ENCODE measurements at regions not wholly inside any gene's neighbourhood (a gene's known extent, or its start where the extent isn't known, plus 50 kb on each side); places are given as distances from the start of the nearest gene placed in this dataset.

DNA sequence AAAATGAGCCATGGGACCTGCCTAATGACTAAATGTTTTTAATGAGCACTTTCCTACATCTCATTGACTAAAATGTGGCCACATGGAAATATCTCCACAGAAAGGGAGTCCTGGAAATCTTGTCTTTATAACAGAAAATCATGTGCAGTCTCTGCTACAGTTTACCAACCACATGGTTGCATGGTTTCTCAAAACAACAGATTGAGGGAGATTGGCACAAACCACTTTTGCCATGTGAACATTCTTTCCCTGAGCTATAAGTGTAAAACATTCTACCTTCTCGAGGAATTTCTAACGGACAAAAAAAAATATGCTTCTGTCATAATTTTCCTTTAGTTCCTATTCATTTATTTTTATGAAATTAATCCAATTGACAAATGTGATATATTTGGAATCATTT lies 218.9 kb upstream of the SLITRK5 start:
- ChIA-PET CTCF (no interaction called here), POLR2A (no interaction called here)
- no peak for TF ChIP-seq CTCF (IDR thresholded peaks at IDR 0.05; ENCODE audit: control extremely low read depth, extremely low read depth, low read depth, missing control alignments)
- DNase-seq (ENCODE audit: extremely low spot score), result no peak

GRCh38 chr13:87453244-87453643 lies 217.9 kb upstream of the SLITRK5 start:
- no peak for TF ChIP-seq CTCF (IDR thresholded peaks at IDR 0.05; ENCODE audit: control extremely low read depth, extremely low read depth, low read depth, missing control alignments)
- DNase-seq (ENCODE audit: extremely low spot score), result no peak
- ChIA-PET POLR2A (no interaction called here), CTCF (no interaction called here)

GRCh38 chr13:87459419-87459818 lies 211.8 kb upstream of the SLITRK5 start:
- POLR2A ChIA-PET, result no interaction called here

DNA sequence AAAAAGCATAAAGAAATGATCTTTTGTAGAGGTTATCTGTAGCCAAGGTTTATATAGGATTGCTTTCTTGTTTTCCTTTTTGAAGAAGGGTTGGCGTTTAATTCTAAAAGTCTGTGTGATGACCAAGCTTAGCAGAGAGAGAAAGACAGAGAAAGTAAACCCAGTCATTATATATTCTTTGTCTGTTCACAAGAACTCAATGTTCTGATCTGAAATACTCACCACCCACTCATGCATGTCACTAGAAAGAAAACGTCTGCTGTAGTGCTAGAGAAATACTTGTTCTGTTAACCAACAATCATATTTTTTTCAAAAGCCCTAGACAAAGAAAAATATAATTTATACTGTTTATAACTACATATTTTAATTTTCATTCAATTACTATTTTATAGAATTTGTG lies 173.7 kb upstream of the SLITRK5 start:
- ChIA-PET CTCF (no interaction called here), POLR2A (no interaction called here)
- no peak for DNase-seq (ENCODE audit: extremely low spot score)
- TF ChIP-seq CTCF (IDR thresholded peaks at IDR 0.05; ENCODE audit: control extremely low read depth, extremely low read depth, low read depth, missing control alignments), result no peak

More at GRCh38 chr13:87459419-87459818, 211.8 kb upstream of the SLITRK5 start:
- CTCF ChIA-PET, result no interaction called here
- DNase-seq (ENCODE audit: extremely low spot score), result no peak
- TF ChIP-seq CTCF (IDR thresholded peaks at IDR 0.05; ENCODE audit: control extremely low read depth, extremely low read depth, low read depth, missing control alignments), result no peak

GRCh38 chr13:87498681-87499080 lies 172.5 kb upstream of the SLITRK5 start:
- DNase-seq (ENCODE audit: extremely low spot score), result no peak
- POLR2A ChIA-PET, result no interaction called here

DNA sequence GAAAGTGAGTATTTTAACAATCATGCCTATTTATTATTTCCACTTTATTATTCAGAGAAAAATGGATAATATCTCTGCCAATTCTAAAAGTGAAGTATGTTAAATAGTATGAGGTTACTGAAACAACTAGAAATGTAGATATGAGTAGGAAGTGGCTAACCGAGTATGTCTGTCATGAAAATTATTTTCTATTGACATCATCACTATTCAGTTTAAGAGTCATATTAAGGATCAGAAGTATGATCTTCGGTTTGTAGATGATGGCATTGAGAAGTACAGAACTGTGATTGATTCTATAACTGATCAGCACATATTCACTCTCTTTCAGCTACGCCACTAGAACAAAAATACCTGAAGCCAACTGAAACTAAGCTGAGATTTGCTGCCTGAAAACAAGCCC lies 146.4 kb upstream of the SLITRK5 start:
- no peak for TF ChIP-seq CTCF (IDR thresholded peaks at IDR 0.05; ENCODE audit: control extremely low read depth, extremely low read depth, low read depth, missing control alignments)
- ChIA-PET CTCF (no interaction called here), POLR2A (no interaction called here)
- DNase-seq (ENCODE audit: extremely low spot score), result no peak

More at GRCh38 chr13:87498681-87499080, 172.5 kb upstream of the SLITRK5 start:
- CTCF ChIA-PET, result no interaction called here
- no peak for TF ChIP-seq CTCF (IDR thresholded peaks at IDR 0.05; ENCODE audit: control extremely low read depth, extremely low read depth, low read depth, missing control alignments)

- no peak for DNase-seq (ENCODE audit: extremely low spot score)
- no peak for TF ChIP-seq CTCF (IDR thresholded peaks at IDR 0.05; ENCODE audit: control extremely low read depth, extremely low read depth, low read depth, missing control alignments)
- ChIA-PET CTCF (no interaction called here), POLR2A (no interaction called here)
Observed at GRCh38 chr13:87533776-87534175, 137.4 kb upstream of the SLITRK5 start.
